HG03460 (cell line): ENCODE measurements at regions not wholly inside any gene's neighbourhood (a gene's known extent, or its start where the extent isn't known, plus 50 kb on each side); places are given as distances from the start of the nearest gene placed in this dataset.
"Not testable (repeated sequence)": the region's sequence is repeated elsewhere in the genome, so short reads cannot be mapped to it uniquely, and the experiment has no call there.

Source experiments
- ATAC-seq: cut with Tn5 transposase; IDR thresholded peaks from one replicate; pipeline ENCODE4 v1.9.1; 2021; ENCODE audit not compliant: unreplicated experiment

GRCh38 chr3:21894459-21895340, 143.7 kb upstream of the ZNF385D start:
- no peak for ATAC-seq

- no peak for ATAC-seq
Observed at GRCh38 chr3:21898316-21898715, 147.3 kb upstream of the ZNF385D start.

DNA sequence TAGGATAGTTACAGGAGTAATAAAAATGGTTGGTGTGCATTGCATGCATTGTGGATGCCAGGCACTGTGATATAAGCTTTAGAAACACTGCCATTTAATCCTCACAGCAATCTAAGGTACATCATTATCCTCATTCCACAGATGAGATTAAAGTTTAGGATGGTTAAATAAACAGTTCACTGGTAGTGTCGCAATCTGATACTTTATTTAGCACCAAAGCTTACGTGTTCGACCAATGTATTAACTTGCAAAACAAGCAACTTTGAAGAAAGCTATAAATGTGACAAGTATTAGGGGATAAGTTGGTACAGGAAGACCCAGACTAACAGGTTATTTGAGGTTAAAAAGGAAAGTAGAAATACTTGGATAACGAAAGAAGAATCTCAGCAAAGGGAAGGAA, 150.5 kb upstream of the ZNF385D start:
- no peak for ATAC-seq

- ATAC-seq = no peak
Observed at GRCh38 chr3:21902956-21903355, 151.9 kb upstream of the ZNF385D start.

GRCh38 chr3:21909096-21909495, 158.1 kb upstream of the ZNF385D start:
- no peak for ATAC-seq

DNA sequence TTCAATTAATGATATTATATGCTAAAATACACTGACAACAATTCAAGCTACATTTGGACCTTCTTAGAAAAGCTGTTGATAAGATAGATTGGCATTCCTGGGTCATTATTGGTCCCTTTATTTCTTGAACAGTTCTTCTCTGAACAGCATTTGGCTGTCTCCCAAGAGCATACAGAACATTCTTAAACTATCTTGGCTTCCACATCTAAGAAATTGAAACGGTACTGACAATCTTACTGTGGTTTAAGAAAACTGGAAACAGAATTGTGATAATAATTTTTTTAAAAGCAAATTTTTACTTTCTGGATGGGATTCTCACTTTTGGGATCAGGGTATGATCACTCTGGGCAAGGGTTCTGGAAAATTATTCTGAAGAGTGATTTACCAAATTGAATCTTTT, 161.7 kb upstream of the ZNF385D start:
- no peak for ATAC-seq

GRCh38 chr3:21913791-21914190, 162.8 kb upstream of the ZNF385D start:
- no peak for ATAC-seq

DNA sequence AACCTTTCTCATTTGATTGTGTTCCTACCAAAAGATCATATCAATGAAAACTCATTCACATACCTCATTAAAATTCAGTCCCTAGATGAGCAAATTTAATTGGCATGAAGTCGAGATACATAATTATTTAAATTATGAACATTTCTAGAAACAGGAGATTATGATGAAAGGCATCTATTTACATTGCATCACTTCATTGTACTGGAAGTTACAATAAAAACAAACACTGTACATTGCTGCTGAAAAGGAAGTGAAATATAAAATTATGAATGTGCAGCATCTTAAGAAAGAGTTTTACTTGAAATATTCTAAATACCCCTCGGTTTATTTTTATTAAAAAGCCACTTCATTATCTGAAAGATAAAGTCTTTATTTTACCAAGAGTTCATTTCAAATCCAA, 163.4 kb upstream of the ZNF385D start:
- ATAC-seq = no peak

DNA sequence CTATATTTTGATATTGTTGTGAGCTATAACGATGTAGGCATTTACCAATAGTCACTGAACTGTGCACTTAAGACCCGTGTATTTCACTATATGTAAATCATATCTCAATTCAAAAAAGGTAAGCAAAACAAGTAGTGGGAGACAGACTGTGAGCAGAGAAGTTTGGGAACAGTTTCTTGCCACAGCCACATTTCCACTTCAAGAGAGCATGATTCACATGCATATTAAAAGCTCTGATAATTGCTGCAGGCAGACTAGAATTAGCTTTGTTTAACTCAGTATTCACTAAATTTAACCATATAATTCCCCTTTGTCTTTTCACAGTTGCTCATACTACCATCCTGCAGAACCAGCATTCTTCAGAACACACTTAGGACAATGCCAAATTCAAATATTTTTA, 168.4 kb upstream of the ZNF385D start:
- ATAC-seq = no peak

GRCh38 chr3:21920421-21920861, 169.4 kb upstream of the ZNF385D start:
- no peak for ATAC-seq

GRCh38 chr3:21923156-21923555, 172.1 kb upstream of the ZNF385D start:
- not testable (repeated sequence) for ATAC-seq

DNA sequence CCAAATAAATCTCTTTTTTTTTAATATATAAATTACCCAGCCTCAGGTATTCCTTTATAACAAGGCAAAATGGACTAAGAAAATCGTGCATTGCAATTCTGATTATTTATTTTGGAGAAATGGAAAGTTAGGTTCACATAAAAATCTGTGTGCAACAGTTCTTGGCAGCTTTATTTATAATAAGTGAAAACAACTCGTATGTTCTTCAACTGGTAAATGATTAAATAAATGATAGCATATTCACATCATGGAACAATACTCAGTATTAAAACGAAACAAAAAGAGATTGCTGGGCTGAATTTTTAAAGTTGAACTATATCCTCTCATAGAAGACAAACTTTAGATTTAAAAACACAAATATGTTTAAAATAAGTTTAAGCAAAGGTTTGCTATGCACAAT, 176.3 kb upstream of the ZNF385D start:
- no peak for ATAC-seq

GRCh38 chr3:21934591-21934990, 183.6 kb upstream of the ZNF385D start:
- no peak for ATAC-seq

- no peak for ATAC-seq
Observed at GRCh38 chr3:21936207-21936606, 185.2 kb upstream of the ZNF385D start.

DNA sequence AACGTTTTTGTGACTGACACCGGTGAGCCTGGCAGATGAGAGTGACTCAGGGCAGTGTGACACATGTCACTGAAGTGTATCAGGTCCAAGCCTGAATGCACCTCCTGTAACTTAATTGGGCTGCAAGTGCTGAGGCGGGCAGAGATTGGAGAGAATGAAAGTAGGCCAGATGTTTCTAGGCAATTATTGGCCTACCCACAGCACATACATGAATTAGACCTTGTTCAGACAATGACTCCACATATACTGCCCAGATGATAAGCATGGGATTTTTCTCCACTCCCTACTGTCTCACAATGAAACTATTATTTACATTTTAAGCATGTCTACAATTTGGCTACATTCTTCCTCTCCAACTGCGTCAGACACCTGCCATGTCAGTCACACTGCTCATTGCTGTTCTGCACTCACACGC, 187.3 kb upstream of the ZNF385D start:
- ATAC-seq = no peak

DNA sequence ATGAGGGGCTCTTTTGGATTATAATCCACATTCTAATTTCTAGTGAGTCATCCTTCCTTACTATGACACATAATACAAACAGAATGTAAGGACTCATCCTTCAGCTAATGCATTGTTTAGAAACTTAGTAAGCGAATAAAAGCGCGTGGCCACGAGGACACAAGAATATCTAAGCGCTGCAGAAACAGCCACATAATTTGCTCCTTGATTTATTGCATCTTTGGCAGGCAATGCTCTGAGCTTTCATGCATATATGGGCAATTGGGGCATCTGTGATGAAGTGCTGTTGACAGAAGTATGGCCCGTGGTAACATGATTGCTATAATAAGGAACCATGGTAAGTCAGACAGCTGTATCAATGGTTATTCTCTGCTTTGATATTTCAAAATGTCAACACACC, 191.3 kb upstream of the ZNF385D start:
- no peak for ATAC-seq

GRCh38 chr3:21944251-21944650, 193.2 kb upstream of the ZNF385D start:
- ATAC-seq = no peak

- ATAC-seq = no peak
Observed at GRCh38 chr3:21952856-21953255, 201.8 kb upstream of the ZNF385D start.

DNA sequence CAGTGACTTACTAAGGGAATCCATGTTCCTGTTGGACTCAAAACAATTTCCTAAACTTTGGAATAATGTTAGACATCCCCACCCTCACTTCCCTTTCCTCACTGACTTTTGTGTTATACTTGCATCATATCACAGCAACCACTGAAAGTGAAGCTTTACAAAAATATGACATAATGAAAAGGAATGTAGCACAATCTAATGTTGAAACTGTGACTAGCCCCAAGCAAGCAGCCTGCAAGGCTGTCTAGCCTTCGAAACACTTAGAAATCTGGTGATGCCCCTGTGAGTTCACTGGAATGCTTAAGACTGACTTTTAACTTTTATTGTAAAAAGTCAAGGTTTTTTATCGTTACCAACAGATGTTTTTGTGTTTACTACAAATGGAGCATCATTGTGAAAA, 203.7 kb upstream of the ZNF385D start:
- ATAC-seq = no peak

GRCh38 chr3:21955406-21955805, 204.4 kb upstream of the ZNF385D start:
- ATAC-seq = no peak

DNA sequence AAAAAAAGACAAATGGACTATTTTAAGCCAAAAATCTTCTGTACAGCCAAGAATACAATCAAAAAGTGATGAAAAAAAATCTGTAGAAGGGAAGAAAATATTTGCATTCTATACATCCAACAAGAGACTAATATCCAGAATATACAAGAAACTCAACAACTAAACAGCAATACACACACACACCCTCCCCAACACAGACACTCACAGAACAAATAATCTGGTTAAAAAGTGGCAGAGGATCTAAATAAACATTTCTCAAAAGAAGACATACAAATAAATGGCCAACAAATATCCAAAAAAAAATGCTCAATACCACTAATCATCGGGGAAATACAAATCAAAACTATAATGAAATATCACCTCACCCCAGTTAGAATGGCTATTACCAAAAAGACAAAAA, 209.0 kb upstream of the ZNF385D start:
- ATAC-seq = no peak

GRCh38 chr3:21962456-21962855, 211.4 kb upstream of the ZNF385D start:
- no peak for ATAC-seq

- ATAC-seq = not testable (repeated sequence)
Observed at GRCh38 chr3:21966457-21966856, 215.4 kb upstream of the ZNF385D start.
